ENCODE measurements at regions not wholly inside any gene's neighbourhood (a gene's known extent, or its start where the extent isn't known, plus 50 kb on each side); places are given as distances from the start of the nearest gene placed in this dataset.

DNA sequence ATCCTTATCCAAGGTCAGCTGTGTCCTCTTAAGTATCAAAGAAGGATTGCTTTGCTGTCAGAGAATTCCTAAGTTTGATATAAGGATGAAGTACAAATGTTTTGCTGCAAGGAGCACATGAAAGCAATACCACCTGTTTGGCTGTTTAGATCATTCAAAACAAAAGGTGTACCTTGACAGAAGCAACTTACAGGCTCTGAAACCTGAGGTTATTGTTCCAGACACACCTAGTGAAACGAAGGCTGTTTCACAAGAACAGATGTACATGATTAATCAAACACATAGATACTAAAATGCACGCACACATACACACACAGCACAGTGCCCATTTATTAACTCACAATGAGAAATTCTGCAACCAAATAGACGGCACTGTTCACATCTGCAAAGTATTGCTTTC, 166.2 kb downstream of the RBM43 start:
- 0 out of 5 replicates have a peak, but pooled peaks cover 0 to 2% of the 10 kb centered on the region in 2 experiments for H3K9me3 Mint-ChIP-seq
- no peaks in the 10 kb centered on the region for H3K4me1 Mint-ChIP-seq
- H3K23ac ChIP-seq (ENCODE audit: insufficient read length, low read depth, low read length), result no peak overlapping the region
- no peak overlapping the region for H3K27ac Mint-ChIP-seq
- no peak overlapping the region for H3K4me2 ChIP-seq (ENCODE audit: insufficient read depth, insufficient read length, low read length)
- no peaks in the 10 kb centered on the region for H3K9me3 ChIP-seq (ENCODE audit: control insufficient read depth, low read depth, low read length)
- no peak overlapping the region for H3K18ac ChIP-seq (ENCODE audit: insufficient read length, low read depth, low read length)
- no peak overlapping the region for H4K5ac ChIP-seq (ENCODE audit: insufficient read length, low read depth, low read length)
- H2AFZ ChIP-seq (ENCODE audit: low read length), result no peak overlapping the region
- H4K91ac ChIP-seq (ENCODE audit: insufficient read length, low read depth, low read length), result no peak overlapping the region
- H2AK5ac ChIP-seq (ENCODE audit: insufficient read length, low read length), result no peak overlapping the region
- H3K4ac ChIP-seq (ENCODE audit: low read depth, low read length), result no peak overlapping the region
- no peak overlapping the region for H2BK5ac ChIP-seq (ENCODE audit: insufficient read length, low read length)
- H3K23me2 ChIP-seq (ENCODE audit: insufficient read length, low read depth, low read length, poor library complexity, severe bottlenecking), result no peaks in the 10 kb centered on the region
- no CpG with 5 or more reads among the region's 3 CpGs for WGBS (ENCODE audit: extremely low coverage, insufficient read length, low lambda C conversion rate)
- H3K79me1 ChIP-seq (ENCODE audit: insufficient read depth, low read depth, low read length, poor library complexity, severe bottlenecking), result no peaks in the 10 kb centered on the region
- peaks cover 0 to 2% (median 0%) of the 10 kb centered on the region in 3 experiments; a peak in 2 of 7 replicates for H3K36me3 Mint-ChIP-seq (ENCODE audit: insufficient read depth in 1 of 3, low read depth in 3 of 3)
- H3K4me1 ChIP-seq (ENCODE audit: insufficient read depth, low read length), result no peaks in the 10 kb centered on the region
- TF ChIP-seq, protein P1, sequence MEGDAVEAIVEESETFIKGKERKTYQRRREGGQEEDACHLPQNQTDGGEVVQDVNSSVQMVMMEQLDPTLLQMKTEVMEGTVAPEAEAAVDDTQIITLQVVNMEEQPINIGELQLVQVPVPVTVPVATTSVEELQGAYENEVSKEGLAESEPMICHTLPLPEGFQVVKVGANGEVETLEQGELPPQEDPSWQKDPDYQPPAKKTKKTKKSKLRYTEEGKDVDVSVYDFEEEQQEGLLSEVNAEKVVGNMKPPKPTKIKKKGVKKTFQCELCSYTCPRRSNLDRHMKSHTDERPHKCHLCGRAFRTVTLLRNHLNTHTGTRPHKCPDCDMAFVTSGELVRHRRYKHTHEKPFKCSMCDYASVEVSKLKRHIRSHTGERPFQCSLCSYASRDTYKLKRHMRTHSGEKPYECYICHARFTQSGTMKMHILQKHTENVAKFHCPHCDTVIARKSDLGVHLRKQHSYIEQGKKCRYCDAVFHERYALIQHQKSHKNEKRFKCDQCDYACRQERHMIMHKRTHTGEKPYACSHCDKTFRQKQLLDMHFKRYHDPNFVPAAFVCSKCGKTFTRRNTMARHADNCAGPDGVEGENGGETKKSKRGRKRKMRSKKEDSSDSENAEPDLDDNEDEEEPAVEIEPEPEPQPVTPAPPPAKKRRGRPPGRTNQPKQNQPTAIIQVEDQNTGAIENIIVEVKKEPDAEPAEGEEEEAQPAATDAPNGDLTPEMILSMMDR (conservative IDR thresholded peaks at IDR 0.05), result no peak
- H3K79me2 ChIP-seq (ENCODE audit: insufficient read depth, low read length), result no peaks in the 10 kb centered on the region
- H3K9ac ChIP-seq (ENCODE audit: extremely low read depth, insufficient read length, low read length), result no peak overlapping the region
- no peak overlapping the region for H3K4me3 Mint-ChIP-seq
- H3K56ac ChIP-seq (ENCODE audit: insufficient read length, low read depth, low read length), result no peak overlapping the region
- H4K8ac ChIP-seq (replicated peaks; ENCODE audit: insufficient read length, low read depth, low read length), result no peak overlapping the region
- no peak overlapping the region for H3K27ac ChIP-seq (ENCODE audit: insufficient read length, low read depth, low read length)
- H3T11ph ChIP-seq (ENCODE audit: low read length), result no peak overlapping the region
- H2BK15ac ChIP-seq (ENCODE audit: low read depth, low read length), result no peak overlapping the region
- no peak overlapping the region for H3K14ac ChIP-seq (ENCODE audit: insufficient read depth, low read length)
- no peak overlapping the region for H2BK20ac ChIP-seq (ENCODE audit: low read depth, low read length, poor library complexity, severe bottlenecking)
- no peaks in the 10 kb centered on the region for H4K20me1 ChIP-seq (ENCODE audit: control insufficient read depth, insufficient read depth, insufficient read length)
- DNase-seq, result no peak
- H2BK120ac ChIP-seq (ENCODE audit: low read depth, low read length, poor library complexity, severe bottlenecking), result no peak overlapping the region
- H3K27me3 Mint-ChIP-seq (ENCODE audit: low read depth), result no peaks in the 10 kb centered on the region; the same call in 1 of the 2 replicates
- no peaks in the 10 kb centered on the region for H3K27me3 ChIP-seq (ENCODE audit: insufficient read depth, low read length)
- H2BK12ac ChIP-seq (ENCODE audit: insufficient read length, low read depth, low read length), result no peak overlapping the region

Data from H9 (cell line).